ENCODE measurements at regions not wholly inside any gene's neighbourhood (a gene's known extent, or its start where the extent isn't known, plus 50 kb on each side); places are given as distances from the start of the nearest gene placed in this dataset.

GRCh38 chr1:56050911-56051310 lies 528.5 kb downstream of the PLPP3 start:
- H3K9me3 ChIP-seq (replicated peaks; ENCODE audit: control insufficient read depth, insufficient read depth, low read length), result peaks cover 2% of the 10 kb centered on the region; the same call in 1 of the 3 replicates
- no peak overlapping the region for H3K27ac ChIP-seq (ENCODE audit: control insufficient read depth, insufficient read depth)
- H3K9ac ChIP-seq (ENCODE audit: control insufficient read depth, insufficient read depth, low read length), result no peak overlapping the region
- TF ChIP-seq MAX (IDR thresholded peaks at IDR 0.05; ENCODE audit: low read depth, low read length) (no peak), ASH2L (IDR thresholded peaks at IDR 0.05; ENCODE audit: borderline replicate concordance, low read depth) (no peak), EZH2 (IDR thresholded peaks at IDR 0.05; ENCODE audit: borderline replicate concordance, control insufficient read depth, low read depth, low read length) (no peak), ETV6 (conservative IDR thresholded peaks at IDR 0.05 in 1 of 2, IDR thresholded peaks at IDR 0.05 in 1 of 2; ENCODE audit: borderline replicate concordance in 1 of 2, low read depth in 1 of 2) (no peak), JUND (IDR thresholded peaks at IDR 0.05; ENCODE audit: low read depth, low read length) (no peak), ZNF24 (IDR thresholded peaks at IDR 0.05) (no peak), RELA (IDR thresholded peaks at IDR 0.05; ENCODE audit: borderline replicate concordance, partially characterized antibody) (no peak), RB1 (IDR thresholded peaks at IDR 0.05; ENCODE audit: borderline replicate concordance) (no peak), ZBTB11 (CRISPR knock-in tag; IDR thresholded peaks at IDR 0.05) (no peak), SIX5 (IDR thresholded peaks at IDR 0.05; ENCODE audit: low read depth, low read length, severe bottlenecking) (no peak), LARP7 (IDR thresholded peaks at IDR 0.05) (no peak), DPF2 (IDR thresholded peaks at IDR 0.05) (no peak), SP1 (IDR thresholded peaks at IDR 0.05; ENCODE audit: low read depth, low read length) (no peak), WRNIP1 (IDR thresholded peaks at IDR 0.05; ENCODE audit: borderline replicate concordance, low read depth, low read length) (no peak), IKZF2 (IDR thresholded peaks at IDR 0.05) (no peak), FOS (IDR thresholded peaks at IDR 0.05; ENCODE audit: borderline replicate concordance, extremely low read depth, insufficient read length) (no peak), POLR2AphosphoS2 (IDR thresholded peaks at IDR 0.05; ENCODE audit: low read depth, low read length) (no peak), CTCF (IDR thresholded peaks at IDR 0.05 in 2 of 3, conservative IDR thresholded peaks at IDR 0.05 in 1 of 3; ENCODE audit: control insufficient read depth in 2 of 3, extremely low read depth in 1 of 3, insufficient read depth in 1 of 3, low read depth in 3 of 3, low read length in 3 of 3) (no peak)
- ATAC-seq, result no peak
- intact Hi-C loops (cut with micrococcal nuclease; ENCODE audit: unreplicated experiment) (no loop called here), in situ Hi-C loops (cut with MboI) (no loop called here)
- no peak overlapping the region for H2AFZ ChIP-seq (ENCODE audit: control insufficient read depth, low read depth, low read length)
- H4K20me1 ChIP-seq (ENCODE audit: control insufficient read depth, insufficient read depth), result no peaks in the 10 kb centered on the region
- no TSS peak for BruUV-seq (replicated peaks)
- 2% methylated on average over 2 of the region's 2 CpGs for WGBS (ENCODE audit: insufficient coverage, insufficient replicate concordance, low lambda C conversion rate, missing lambda C conversion rate)
- ChIA-PET POLR2A (no interaction called here), SMC1A (ENCODE audit: uncharacterized antibody, unreplicated experiment) (interaction anchor here (1.1 to 1.6 kb wide), 3 partner anchors 55 to 236 kb away, joined by 3 to 5 read pairs (median 3); no protein-coding TSS in a partner anchor), CTCF (interaction anchor here (1.0 kb wide), 1 partner anchor 10 kb away, joined by 4 read pairs; no protein-coding TSS in a partner anchor), RAD21 (ENCODE audit: unreplicated experiment) (interaction anchor here (1.0 kb wide), 1 partner anchor 278 kb away, joined by 3 read pairs; no protein-coding TSS in a partner anchor)
- no peak overlapping the region for H3K4me3 ChIP-seq
- no peak for FAIRE-seq
- no peaks in the 10 kb centered on the region for H3K79me2 ChIP-seq (ENCODE audit: control insufficient read depth, insufficient read depth, low read length)
- no peaks in the 10 kb centered on the region for H3K36me3 ChIP-seq (ENCODE audit: control insufficient read depth in 2 of 2, insufficient read depth in 2 of 2, low read length in 1 of 2)
- H3K4me2 ChIP-seq (ENCODE audit: control insufficient read depth, insufficient read depth), result no peak overlapping the region
- H3K4me1 ChIP-seq (ENCODE audit: control insufficient read depth, insufficient read depth, low read length), result no peaks in the 10 kb centered on the region
- no peaks in the 10 kb centered on the region for H3K27me3 ChIP-seq (replicated peaks in 1 of 2; ENCODE audit: control insufficient read depth in 2 of 2, insufficient read depth in 2 of 2, low read length in 1 of 2)
- no peak for DNase-seq (ENCODE audit: low read depth, low spot score)
